ENCODE measurements at regions not wholly inside any gene's neighbourhood (a gene's known extent, or its start where the extent isn't known, plus 50 kb on each side); places are given as distances from the start of the nearest gene placed in this dataset.

GRCh38 chr20:57013741-57014140, 252.7 kb downstream of the BMP7 start:
- peak; percentile 70 for DNase-seq (ENCODE audit: extremely low spot score)
- CTCF ChIA-PET: no interaction called here
- POLR2A ChIA-PET: no interaction called here
- TF ChIP-seq ZNF384 (IDR thresholded peaks at IDR 0.05): no peak
- TF ChIP-seq LEF1 (IDR thresholded peaks at IDR 0.05; ENCODE audit: borderline replicate concordance): no peak
- no peak for TF ChIP-seq BHLHE40 (IDR thresholded peaks at IDR 0.05; ENCODE audit: borderline replicate concordance)
- no peak for TF ChIP-seq CTBP1 (IDR thresholded peaks at IDR 0.05; ENCODE audit: borderline replicate concordance)
- no peak for TF ChIP-seq HDGF (IDR thresholded peaks at IDR 0.05; ENCODE audit: borderline replicate concordance)
- TF ChIP-seq NFRKB (IDR thresholded peaks at IDR 0.05): no peak
- no peak for TF ChIP-seq SP1 (IDR thresholded peaks at IDR 0.05)

- ChIA-PET CTCF (no interaction called here), POLR2A (no interaction called here)
- TF ChIP-seq ZNF384 (IDR thresholded peaks at IDR 0.05) (no peak), TARDBP (IDR thresholded peaks at IDR 0.05) (no peak), L3MBTL2 (conservative IDR thresholded peaks at IDR 0.05) (no peak), BHLHE40 (IDR thresholded peaks at IDR 0.05; ENCODE audit: borderline replicate concordance) (no peak), FOXK2 (IDR thresholded peaks at IDR 0.05) (no peak), FOXM1 (IDR thresholded peaks at IDR 0.05; ENCODE audit: borderline replicate concordance) (no peak), ARNT (IDR thresholded peaks at IDR 0.05) (no peak), NFRKB (IDR thresholded peaks at IDR 0.05) (no peak), SUZ12 (IDR thresholded peaks at IDR 0.05) (no peak), ELF4 (IDR thresholded peaks at IDR 0.05) (no peak), SP1 (IDR thresholded peaks at IDR 0.05) (no peak), HDGF (IDR thresholded peaks at IDR 0.05; ENCODE audit: borderline replicate concordance) (no peak), FOXA1 (IDR thresholded peaks at IDR 0.05) (no peak), CTBP1 (IDR thresholded peaks at IDR 0.05; ENCODE audit: borderline replicate concordance) (no peak)
- no peak for DNase-seq (ENCODE audit: extremely low spot score)
Observed at GRCh38 chr20:57020364-57020763, 246.1 kb downstream of the BMP7 start.

GRCh38 chr20:57022306-57022705, 244.1 kb downstream of the BMP7 start:
- no peak for DNase-seq (ENCODE audit: extremely low spot score)
- POLR2A ChIA-PET: no interaction called here
- TF ChIP-seq HDGF (IDR thresholded peaks at IDR 0.05; ENCODE audit: borderline replicate concordance) (no peak), FOXM1 (IDR thresholded peaks at IDR 0.05; ENCODE audit: borderline replicate concordance) (no peak), PKNOX1 (IDR thresholded peaks at IDR 0.05) (no peak), CTBP1 (IDR thresholded peaks at IDR 0.05; ENCODE audit: borderline replicate concordance) (no peak), ELF4 (IDR thresholded peaks at IDR 0.05) (no peak)
- CTCF ChIA-PET: no interaction called here

- CTCF ChIA-PET: no interaction called here
- DNase-seq (ENCODE audit: extremely low spot score): no peak
- TF ChIP-seq BHLHE40 (IDR thresholded peaks at IDR 0.05; ENCODE audit: borderline replicate concordance) (no peak), L3MBTL2 (conservative IDR thresholded peaks at IDR 0.05) (no peak), ELF4 (IDR thresholded peaks at IDR 0.05) (no peak), SUZ12 (IDR thresholded peaks at IDR 0.05) (no peak), LEF1 (IDR thresholded peaks at IDR 0.05; ENCODE audit: borderline replicate concordance) (no peak), FOXA1 (IDR thresholded peaks at IDR 0.05) (no peak), HDGF (IDR thresholded peaks at IDR 0.05; ENCODE audit: borderline replicate concordance) (no peak), FOXK2 (IDR thresholded peaks at IDR 0.05) (no peak), FOXM1 (IDR thresholded peaks at IDR 0.05; ENCODE audit: borderline replicate concordance) (no peak), ZNF384 (IDR thresholded peaks at IDR 0.05) (no peak), PKNOX1 (IDR thresholded peaks at IDR 0.05) (no peak), ARNT (IDR thresholded peaks at IDR 0.05) (no peak), SP1 (IDR thresholded peaks at IDR 0.05) (no peak), NFRKB (IDR thresholded peaks at IDR 0.05) (no peak), TARDBP (IDR thresholded peaks at IDR 0.05) (no peak), CTBP1 (IDR thresholded peaks at IDR 0.05; ENCODE audit: borderline replicate concordance) (no peak)
- POLR2A ChIA-PET: no interaction called here
Observed at GRCh38 chr20:57023007-57023406, 243.4 kb downstream of the BMP7 start.

- ChIA-PET POLR2A (interaction anchor here (1.7 kb wide), 1 partner anchor 9 kb away, joined by 3 read pairs; no protein-coding TSS in a partner anchor), CTCF (no interaction called here)
- no peak for DNase-seq (ENCODE audit: extremely low spot score)
- TF ChIP-seq CTBP1 (IDR thresholded peaks at IDR 0.05; ENCODE audit: borderline replicate concordance): no peak
- TF ChIP-seq ELF4 (IDR thresholded peaks at IDR 0.05): no peak
- no peak for TF ChIP-seq FOXK2 (IDR thresholded peaks at IDR 0.05)
- no peak for TF ChIP-seq SP1 (IDR thresholded peaks at IDR 0.05)
- TF ChIP-seq FOXA1 (IDR thresholded peaks at IDR 0.05): no peak
- no peak for TF ChIP-seq SUZ12 (IDR thresholded peaks at IDR 0.05)
- no peak for TF ChIP-seq NFRKB (IDR thresholded peaks at IDR 0.05)
- TF ChIP-seq BHLHE40 (IDR thresholded peaks at IDR 0.05; ENCODE audit: borderline replicate concordance): no peak
Observed at GRCh38 chr20:57023997-57024396, 242.4 kb downstream of the BMP7 start.

- CTCF ChIA-PET: no interaction called here
- POLR2A ChIA-PET: interaction anchor here (1.7 kb wide), 1 partner anchor 10 kb away, joined by 3 read pairs; no protein-coding TSS in a partner anchor
- DNase-seq (ENCODE audit: extremely low spot score): no peak
- no peak for TF ChIP-seq BHLHE40 (IDR thresholded peaks at IDR 0.05; ENCODE audit: borderline replicate concordance)
- no peak for TF ChIP-seq FOXK2 (IDR thresholded peaks at IDR 0.05)
- no peak for TF ChIP-seq FOXM1 (IDR thresholded peaks at IDR 0.05; ENCODE audit: borderline replicate concordance)
- TF ChIP-seq PKNOX1 (IDR thresholded peaks at IDR 0.05): no peak
- TF ChIP-seq CTBP1 (IDR thresholded peaks at IDR 0.05; ENCODE audit: borderline replicate concordance): no peak
- no peak for TF ChIP-seq ELF4 (IDR thresholded peaks at IDR 0.05)
- TF ChIP-seq ZNF384 (IDR thresholded peaks at IDR 0.05): no peak
- no peak for TF ChIP-seq FOXA1 (IDR thresholded peaks at IDR 0.05)
- TF ChIP-seq SP1 (IDR thresholded peaks at IDR 0.05): no peak
- no peak for TF ChIP-seq TARDBP (IDR thresholded peaks at IDR 0.05)
Observed at GRCh38 chr20:57024849-57025248, 241.6 kb downstream of the BMP7 start.

Measured in HEK293T (cell line).